Bronchial epithelial cell (primary cell): ENCODE measurements at regions not wholly inside any gene's neighbourhood (a gene's known extent, or its start where the extent isn't known, plus 50 kb on each side); places are given as distances from the start of the nearest gene placed in this dataset.

Experiments used
- DNase-seq: peaks from one replicate; pipeline ENCODE4 v3.0.0-alpha.2; 2010; ENCODE audit warnings: low read depth
- FAIRE-seq: peaks from 2 replicates; lab custom pipeline; 2011; peaks lifted over from hg19 to GRCh38; lab: Jason Lieb, UNC
- H3K27me3 ChIP-seq: 2 replicates; pipeline ENCODE4 v1.5.1; 2011; ENCODE audit warnings: low read length; ENCODE audit not compliant: control insufficient read depth, insufficient read depth
- H3K36me3 ChIP-seq: 2 replicates; pipeline ENCODE4 v1.5.1; 2011; ENCODE audit warnings: low read length; ENCODE audit not compliant: control insufficient read depth, insufficient read depth
- H3K4me3 ChIP-seq: 2 replicates; pipeline ENCODE4 v1.5.1; 2011; ENCODE audit warnings: mild to moderate bottlenecking, low read depth, low read length, control low read depth
- CTCF ChIP-seq: IDR thresholded peaks from 2 replicates; pipeline ENCODE4 v1.5.1; 2011; ENCODE audit warnings: mild to moderate bottlenecking, moderate library complexity, low read length, control low read depth, inconsistent platforms; ENCODE audit not compliant: insufficient read depth, severe bottlenecking

GRCh38 chr4:159540038-159540437 is 437.2 kb downstream of the RAPGEF2 start:
- DNase-seq (no peak), FAIRE-seq (no peak)
- Histone ChIP-seq H3K4me3 (no peak overlapping the region), H3K36me3 (no peaks in the 10 kb centered on the region), H3K27me3 (no peaks in the 10 kb centered on the region)
- no peak for TF ChIP-seq CTCF

- TF ChIP-seq CTCF = no peak
- FAIRE-seq = no peak
These were observed 437.6 kb downstream of the RAPGEF2 start for GRCh38 chr4:159540501-159540900.

GRCh38 chr4:159541143-159541542 is 438.3 kb downstream of the RAPGEF2 start:
- DNase-seq (no peak), FAIRE-seq (no peak)
- TF ChIP-seq CTCF = no peak
- Histone ChIP-seq H3K27me3 (no peaks in the 10 kb centered on the region), H3K36me3 (no peaks in the 10 kb centered on the region), H3K4me3 (no peak overlapping the region)

More at GRCh38 chr4:159540501-159540900, 437.6 kb downstream of the RAPGEF2 start:
- Histone ChIP-seq H3K4me3 (no peak overlapping the region), H3K27me3 (no peaks in the 10 kb centered on the region), H3K36me3 (no peaks in the 10 kb centered on the region)
- DNase-seq = no peak

GRCh38 chr4:159542296-159542695 is 439.4 kb downstream of the RAPGEF2 start:
- no peak for TF ChIP-seq CTCF
- H3K36me3 ChIP-seq = no peaks in the 10 kb centered on the region
- H3K4me3 ChIP-seq = no peak overlapping the region
- no peak for DNase-seq
- no peak for FAIRE-seq
- H3K27me3 ChIP-seq = no peaks in the 10 kb centered on the region

- FAIRE-seq = no peak
- Histone ChIP-seq H3K27me3 (no peaks in the 10 kb centered on the region), H3K4me3 (no peak overlapping the region), H3K36me3 (no peaks in the 10 kb centered on the region)
- no peak for DNase-seq
- TF ChIP-seq CTCF = no peak
These were observed 441.0 kb downstream of the RAPGEF2 start for GRCh38 chr4:159543831-159544230.

GRCh38 chr4:159545556-159545955 is 442.7 kb downstream of the RAPGEF2 start:
- H3K27me3 ChIP-seq = no peaks in the 10 kb centered on the region
- no peak for DNase-seq
- no peaks in the 10 kb centered on the region for H3K36me3 ChIP-seq
- no peak for FAIRE-seq
- H3K4me3 ChIP-seq = no peak overlapping the region
- TF ChIP-seq CTCF = no peak
